ENCODE measurements at regions not wholly inside any gene's neighbourhood (a gene's known extent, or its start where the extent isn't known, plus 50 kb on each side); places are given as distances from the start of the nearest gene placed in this dataset.

DNA sequence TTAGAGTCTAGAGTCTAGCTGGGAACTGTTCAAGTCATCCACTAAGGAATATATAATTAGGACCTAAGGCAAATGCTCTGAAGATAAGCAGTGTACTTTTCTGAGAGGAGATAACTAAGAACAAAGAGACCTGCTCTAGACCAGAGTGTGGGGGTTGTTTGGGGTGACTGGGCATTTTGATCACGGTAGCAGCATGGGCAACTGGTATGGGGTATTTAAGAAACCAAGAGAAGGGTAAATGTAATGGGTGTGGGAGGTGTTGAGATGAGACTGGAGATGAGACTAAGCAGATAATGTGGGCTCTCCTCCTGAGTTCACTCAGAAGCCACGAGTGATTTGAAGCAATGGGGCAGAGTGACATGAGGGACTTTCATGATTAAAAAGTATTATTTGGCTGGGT, 1082.9 kb downstream of the GATA3 start:
- TF ChIP-seq, protein P1, sequence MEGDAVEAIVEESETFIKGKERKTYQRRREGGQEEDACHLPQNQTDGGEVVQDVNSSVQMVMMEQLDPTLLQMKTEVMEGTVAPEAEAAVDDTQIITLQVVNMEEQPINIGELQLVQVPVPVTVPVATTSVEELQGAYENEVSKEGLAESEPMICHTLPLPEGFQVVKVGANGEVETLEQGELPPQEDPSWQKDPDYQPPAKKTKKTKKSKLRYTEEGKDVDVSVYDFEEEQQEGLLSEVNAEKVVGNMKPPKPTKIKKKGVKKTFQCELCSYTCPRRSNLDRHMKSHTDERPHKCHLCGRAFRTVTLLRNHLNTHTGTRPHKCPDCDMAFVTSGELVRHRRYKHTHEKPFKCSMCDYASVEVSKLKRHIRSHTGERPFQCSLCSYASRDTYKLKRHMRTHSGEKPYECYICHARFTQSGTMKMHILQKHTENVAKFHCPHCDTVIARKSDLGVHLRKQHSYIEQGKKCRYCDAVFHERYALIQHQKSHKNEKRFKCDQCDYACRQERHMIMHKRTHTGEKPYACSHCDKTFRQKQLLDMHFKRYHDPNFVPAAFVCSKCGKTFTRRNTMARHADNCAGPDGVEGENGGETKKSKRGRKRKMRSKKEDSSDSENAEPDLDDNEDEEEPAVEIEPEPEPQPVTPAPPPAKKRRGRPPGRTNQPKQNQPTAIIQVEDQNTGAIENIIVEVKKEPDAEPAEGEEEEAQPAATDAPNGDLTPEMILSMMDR (IDR thresholded peaks at IDR 0.05): no peak
- TF ChIP-seq POLR2A (IDR thresholded peaks at IDR 0.05): no peak
